MG63 (cell line): ENCODE measurements at regions not wholly inside any gene's neighbourhood (a gene's known extent, or its start where the extent isn't known, plus 50 kb on each side); places are given as distances from the start of the nearest gene placed in this dataset.

ENCODE experiments used
- DNase-seq: peaks from one replicate; pipeline ENCODE4 v3.0.0-alpha.2; 2020
- H3K27me3 ChIP-seq: fragments of 250-450 bp; sonication (Bioruptor Pico); 2 replicates; pipeline ENCODE4 v1.5.1; 2020; ENCODE audit warnings: mild to moderate bottlenecking, moderate library complexity
- H3K36me3 ChIP-seq: fragments of 250-450 bp; sonication (Bioruptor Pico); 2 replicates; pipeline ENCODE4 v1.5.1; 2020; ENCODE audit warnings: mild to moderate bottlenecking, moderate library complexity
- H3K4me3 ChIP-seq: fragments of 250-450 bp; sonication (Bioruptor Pico); 2 replicates; pipeline ENCODE4 v1.5.1; 2020; ENCODE audit warnings: mild to moderate bottlenecking, moderate library complexity
- H3K9me3 ChIP-seq: fragments of 250-450 bp; sonication (Bioruptor Pico); 2 replicates; pipeline ENCODE4 v1.5.1; 2020; ENCODE audit warnings: mild to moderate bottlenecking, moderate library complexity

GRCh38 chr2:23298551-23298950, 86.4 kb upstream of the KLHL29 start:
- Histone ChIP-seq H3K9me3 (no peaks in the 10 kb centered on the region), H3K4me3 (no peak overlapping the region), H3K27me3 (no peaks in the 10 kb centered on the region), H3K36me3 (no peaks in the 10 kb centered on the region)
- DNase-seq, result no peak

- Histone ChIP-seq H3K36me3 (no peaks in the 10 kb centered on the region), H3K9me3 (no peaks in the 10 kb centered on the region), H3K4me3 (no peak overlapping the region), H3K27me3 (no peaks in the 10 kb centered on the region)
- no peak for DNase-seq
Observed at GRCh38 chr2:23299476-23300195, 85.3 kb upstream of the KLHL29 start.

DNA sequence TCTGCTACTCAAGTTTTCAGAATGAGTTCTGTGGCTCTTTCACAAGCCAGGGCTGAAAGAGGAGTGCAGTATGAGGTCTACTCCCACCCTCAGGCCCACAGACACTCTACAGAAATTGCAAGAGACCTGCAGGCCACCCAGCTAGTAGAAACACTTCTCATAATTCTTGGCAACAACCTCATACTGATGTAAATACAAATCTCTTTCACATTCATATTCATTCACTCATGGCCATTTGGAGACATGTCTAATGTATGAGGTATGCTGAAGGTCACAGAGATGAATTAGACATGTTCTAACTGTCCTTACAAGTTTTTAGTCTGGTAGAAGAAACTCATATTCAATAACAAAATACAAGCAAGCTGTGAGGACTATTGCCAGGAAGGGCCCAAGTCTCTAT, 83.8 kb upstream of the KLHL29 start:
- DNase-seq, result no peak
- no peak overlapping the region for H3K4me3 ChIP-seq
- no peaks in the 10 kb centered on the region for H3K9me3 ChIP-seq
- no peaks in the 10 kb centered on the region for H3K27me3 ChIP-seq
- no peaks in the 10 kb centered on the region for H3K36me3 ChIP-seq

DNA sequence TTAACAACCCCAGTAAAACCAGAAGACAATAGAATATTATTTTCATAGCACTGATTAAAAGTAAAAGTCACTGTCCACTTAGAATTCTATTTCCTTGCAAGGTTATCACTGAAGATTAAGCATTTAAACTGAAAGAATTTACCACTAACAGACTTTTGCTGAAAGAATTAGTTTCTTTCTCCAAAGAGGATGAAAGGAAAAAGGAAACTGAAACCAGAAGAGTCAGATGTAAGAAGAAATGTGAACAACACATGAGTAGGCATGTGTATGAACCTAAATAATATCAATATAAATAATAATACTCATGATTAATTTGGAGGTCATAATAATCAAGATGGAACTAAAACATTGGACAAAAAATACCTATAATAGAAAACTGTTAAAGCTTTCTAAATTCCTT, 82.4 kb upstream of the KLHL29 start:
- Histone ChIP-seq H3K27me3 (no peaks in the 10 kb centered on the region), H3K36me3 (no peaks in the 10 kb centered on the region), H3K9me3 (no peaks in the 10 kb centered on the region), H3K4me3 (no peak overlapping the region)
- DNase-seq, result no peak

- Histone ChIP-seq H3K9me3 (no peaks in the 10 kb centered on the region), H3K27me3 (no peaks in the 10 kb centered on the region), H3K36me3 (no peaks in the 10 kb centered on the region), H3K4me3 (no peak overlapping the region)
- DNase-seq, result no peak
Observed at GRCh38 chr2:23306401-23306800, 78.6 kb upstream of the KLHL29 start.

- Histone ChIP-seq H3K36me3 (no peaks in the 10 kb centered on the region), H3K4me3 (no peak overlapping the region), H3K27me3 (no peaks in the 10 kb centered on the region), H3K9me3 (no peaks in the 10 kb centered on the region)
- no peak for DNase-seq
Observed at GRCh38 chr2:23311186-23311585, 73.8 kb upstream of the KLHL29 start.

- H3K9me3 ChIP-seq, result no peaks in the 10 kb centered on the region
- peaks cover 4% of the 10 kb centered on the region for H3K27me3 ChIP-seq
- H3K36me3 ChIP-seq, result no peaks in the 10 kb centered on the region
- no peak for DNase-seq
- no peak overlapping the region for H3K4me3 ChIP-seq
Observed at GRCh38 chr2:23312996-23313606, 71.9 kb upstream of the KLHL29 start.

- no peaks in the 10 kb centered on the region for H3K36me3 ChIP-seq
- H3K4me3 ChIP-seq, result no peak overlapping the region
- no peaks in the 10 kb centered on the region for H3K9me3 ChIP-seq
- no peak for DNase-seq
- peaks cover 4% of the 10 kb centered on the region for H3K27me3 ChIP-seq
Observed at GRCh38 chr2:23314687-23315086, 70.3 kb upstream of the KLHL29 start.

- Histone ChIP-seq H3K36me3 (no peaks in the 10 kb centered on the region), H3K4me3 (no peak overlapping the region), H3K9me3 (no peaks in the 10 kb centered on the region), H3K27me3 (peaks cover 7% of the 10 kb centered on the region)
- no peak for DNase-seq
Observed at GRCh38 chr2:23320058-23320457, 64.9 kb upstream of the KLHL29 start.

DNA sequence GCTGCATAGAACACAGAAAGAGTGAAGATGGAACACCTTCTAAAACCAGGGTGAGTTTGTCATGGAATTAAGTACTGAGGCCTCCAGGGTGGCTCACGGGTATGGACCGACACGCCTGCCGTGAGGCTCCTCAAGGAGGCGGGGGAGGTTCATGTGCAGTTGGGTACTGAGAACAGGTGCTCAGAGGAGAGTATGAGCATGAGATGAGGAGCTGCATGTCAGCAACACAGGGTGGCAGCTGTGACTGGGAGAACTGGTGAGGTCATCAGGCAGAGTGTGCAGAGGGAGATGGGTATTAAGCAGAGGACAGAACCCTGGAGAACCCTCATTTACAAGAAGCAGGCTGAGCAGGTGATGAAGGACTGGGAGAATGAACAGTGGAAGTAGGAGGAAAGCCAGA, 63.2 kb upstream of the KLHL29 start:
- H3K36me3 ChIP-seq, result no peaks in the 10 kb centered on the region
- H3K9me3 ChIP-seq, result no peaks in the 10 kb centered on the region
- no peak for DNase-seq
- H3K4me3 ChIP-seq, result no peak overlapping the region
- peaks cover 3% of the 10 kb centered on the region for H3K27me3 ChIP-seq

DNA sequence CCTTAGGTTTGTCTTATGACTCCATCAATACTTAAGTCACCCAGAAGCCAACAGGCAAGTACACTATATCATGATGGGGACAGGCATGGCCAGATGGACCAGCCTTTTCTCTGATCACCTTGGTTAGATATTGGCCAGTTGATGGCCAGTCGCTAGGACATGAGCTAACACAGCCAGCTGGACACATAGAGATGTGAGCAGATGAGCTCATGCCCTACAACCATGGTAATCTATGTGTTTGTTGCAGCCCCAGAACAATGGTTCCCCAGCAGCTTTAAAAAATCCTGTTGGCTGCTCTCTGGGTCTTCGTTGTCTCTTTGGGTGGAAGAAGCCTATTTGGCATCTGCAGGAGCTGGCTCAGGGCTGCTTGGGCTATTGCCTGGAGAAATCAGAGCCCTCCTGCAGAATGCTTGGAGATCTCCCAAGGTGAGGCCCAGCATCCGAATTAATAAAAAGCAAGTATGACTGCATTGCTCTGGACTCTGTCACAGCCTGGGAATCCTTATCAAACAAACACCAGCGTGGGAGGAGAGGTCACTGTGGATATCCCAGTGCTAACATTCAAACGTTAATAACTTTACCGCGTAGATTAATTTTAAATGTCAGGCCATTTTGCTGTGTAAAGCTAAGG, 62.3 kb upstream of the KLHL29 start:
- Histone ChIP-seq H3K36me3 (no peaks in the 10 kb centered on the region), H3K9me3 (no peaks in the 10 kb centered on the region), H3K27me3 (peaks cover 3% of the 10 kb centered on the region; the same call in 1 of the 2 replicates), H3K4me3 (no peak overlapping the region)
- no peak for DNase-seq

DNA sequence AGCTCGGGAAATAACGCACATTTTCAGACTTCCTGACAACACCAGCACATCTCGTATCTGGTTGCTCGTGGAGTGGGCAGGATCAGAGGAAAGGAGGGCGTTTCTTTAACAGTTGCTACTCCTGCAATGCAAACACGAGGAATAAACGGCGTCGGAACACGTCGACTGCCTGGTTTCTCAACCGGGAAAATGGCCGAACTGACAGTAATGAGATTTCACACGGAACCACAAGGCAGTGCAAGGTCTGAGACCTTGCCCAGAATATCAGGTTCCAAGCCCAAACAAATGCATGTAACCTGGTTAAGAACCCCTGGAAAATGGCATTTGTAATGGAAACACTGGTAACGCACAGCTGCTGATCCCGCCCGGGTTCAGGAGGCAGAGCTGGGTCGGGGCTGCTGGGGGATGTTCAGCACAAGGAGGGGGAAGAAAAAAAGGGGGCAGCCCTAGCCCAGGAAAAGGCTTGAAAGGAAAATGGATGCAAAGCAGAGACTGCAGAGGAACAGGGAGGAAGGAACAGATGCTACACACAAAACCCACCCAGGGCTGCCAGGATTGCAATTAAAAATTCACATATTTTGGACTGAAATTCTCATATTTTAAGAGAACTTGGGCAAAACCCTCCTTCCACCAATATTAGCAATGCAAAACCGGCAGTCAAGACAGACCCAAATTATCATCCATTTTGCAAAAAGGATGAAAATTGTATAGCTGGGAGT, 61.6 kb upstream of the KLHL29 start:
- Histone ChIP-seq H3K27me3 (peaks cover 3% of the 10 kb centered on the region; the same call in 1 of the 2 replicates), H3K4me3 (no peak overlapping the region), H3K9me3 (no peaks in the 10 kb centered on the region), H3K36me3 (no peaks in the 10 kb centered on the region)
- no peak for DNase-seq

DNA sequence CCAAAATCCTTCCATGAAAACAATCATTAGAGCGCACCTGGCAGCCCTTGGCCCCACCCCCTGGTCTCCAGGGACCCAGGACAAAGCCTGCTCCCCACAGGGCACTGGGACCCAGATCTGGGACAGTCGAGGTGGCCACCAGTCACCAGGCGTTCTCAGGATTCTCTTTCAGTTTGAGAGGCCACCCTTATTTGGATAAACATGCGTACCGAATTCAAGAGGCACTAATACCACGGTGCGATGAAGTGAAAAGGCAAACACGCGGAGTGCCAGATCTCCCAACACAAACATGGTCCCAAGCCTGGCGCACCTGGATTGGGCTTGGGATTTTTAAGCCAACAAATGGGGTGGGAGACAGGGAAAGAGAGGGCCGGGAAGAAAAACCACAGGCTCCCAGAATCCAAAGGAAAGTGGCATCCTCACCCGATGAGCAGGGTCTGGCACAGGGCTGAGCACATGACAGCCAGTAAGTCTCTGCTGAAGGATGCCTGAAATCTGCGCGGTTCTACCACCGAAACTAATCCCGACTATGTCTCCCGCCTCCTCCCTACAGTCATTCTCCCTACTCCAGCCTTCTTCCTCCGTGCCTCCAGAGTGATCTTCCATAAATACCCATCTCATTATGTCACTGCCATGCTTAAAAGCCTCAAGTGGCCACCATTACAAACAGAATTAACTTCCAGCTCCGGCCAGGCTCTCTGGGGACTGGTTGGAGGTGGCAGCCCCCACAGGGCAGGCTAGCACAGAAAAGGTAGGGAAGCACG, 60.9 kb upstream of the KLHL29 start:
- Histone ChIP-seq H3K27me3 (peaks cover 3% of the 10 kb centered on the region; the same call in 1 of the 2 replicates), H3K36me3 (no peaks in the 10 kb centered on the region), H3K4me3 (no peak overlapping the region), H3K9me3 (no peaks in the 10 kb centered on the region)
- DNase-seq, result no peak

DNA sequence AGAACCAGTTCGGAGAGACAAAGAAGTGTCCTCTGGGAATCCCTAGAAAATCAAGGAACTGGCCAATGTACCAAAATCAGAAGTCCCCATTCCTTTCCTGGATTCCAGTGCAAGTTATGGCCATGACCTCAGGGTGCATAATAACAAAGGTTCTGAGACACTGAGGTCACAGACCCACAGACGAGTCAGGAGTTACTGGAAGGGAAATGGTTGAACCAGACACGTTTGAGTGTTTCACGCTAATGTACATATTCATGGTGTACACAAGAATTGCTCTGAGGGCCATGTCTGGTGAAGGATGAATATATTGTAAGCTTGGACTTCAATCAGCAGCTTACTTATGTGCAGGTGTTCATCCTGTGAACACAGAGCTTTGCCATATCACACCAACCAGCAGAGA, 58.6 kb upstream of the KLHL29 start:
- no peaks in the 10 kb centered on the region for H3K9me3 ChIP-seq
- no peak for DNase-seq
- no peaks in the 10 kb centered on the region for H3K36me3 ChIP-seq
- H3K27me3 ChIP-seq, result peaks cover 3% of the 10 kb centered on the region; the same call in 1 of the 2 replicates
- H3K4me3 ChIP-seq, result no peak overlapping the region

- DNase-seq, result no peak
- Histone ChIP-seq H3K27me3 (peaks cover 3% of the 10 kb centered on the region; the same call in 1 of the 2 replicates), H3K36me3 (no peaks in the 10 kb centered on the region), H3K4me3 (no peak overlapping the region), H3K9me3 (no peaks in the 10 kb centered on the region)
Observed at GRCh38 chr2:23327416-23327815, 57.6 kb upstream of the KLHL29 start.

DNA sequence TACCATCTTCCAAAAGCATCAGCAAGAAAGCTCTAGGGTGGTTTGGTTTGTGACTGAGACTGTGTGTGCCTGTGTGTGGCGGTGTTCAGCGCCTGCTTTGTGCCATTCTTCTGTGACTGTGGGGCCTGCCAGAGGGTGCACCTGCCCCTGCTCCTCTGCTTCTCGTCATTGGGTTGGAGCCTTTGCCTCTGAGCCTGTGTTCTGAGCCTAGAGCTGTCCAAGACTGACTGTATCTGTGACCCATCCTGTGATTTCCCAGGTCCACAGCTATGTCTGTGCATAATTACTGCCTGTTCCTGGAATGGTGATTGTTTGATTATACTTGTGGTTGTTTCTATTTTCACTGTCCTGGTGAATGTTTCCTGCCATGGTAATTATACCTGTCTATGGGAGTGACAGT, 57.1 kb upstream of the KLHL29 start:
- DNase-seq, result no peak
- Histone ChIP-seq H3K27me3 (peaks cover 3% of the 10 kb centered on the region; the same call in 1 of the 2 replicates), H3K4me3 (no peak overlapping the region), H3K9me3 (no peaks in the 10 kb centered on the region), H3K36me3 (no peaks in the 10 kb centered on the region)

GRCh38 chr2:23330214-23330613, 54.8 kb upstream of the KLHL29 start:
- H3K36me3 ChIP-seq, result no peaks in the 10 kb centered on the region
- H3K4me3 ChIP-seq, result no peak overlapping the region
- DNase-seq, result peak; percentile 23
- H3K27me3 ChIP-seq, result no peaks in the 10 kb centered on the region; the same call in 1 of the 2 replicates
- H3K9me3 ChIP-seq, result no peaks in the 10 kb centered on the region
